Keratinocyte (primary cell): ENCODE measurements at regions not wholly inside any gene's neighbourhood (a gene's known extent, or its start where the extent isn't known, plus 50 kb on each side); places are given as distances from the start of the nearest gene placed in this dataset.

Experiments used
- DNase-seq: peaks from one replicate; pipeline ENCODE4 v3.0.0-alpha.2; 2011; ENCODE audit warnings: low read depth, missing footprints, low spot score
- FAIRE-seq: peaks from 2 replicates; lab custom pipeline; 2011; peaks lifted over from hg19 to GRCh38; lab: Jason Lieb, UNC
- H2AFZ ChIP-seq: 2 replicates; pipeline ENCODE4 v1.6.0; 2012; ENCODE audit warnings: low read length, control low read depth, inconsistent platforms; ENCODE audit not compliant: control insufficient read depth
- H3K27ac ChIP-seq: 2 replicates; pipeline ENCODE4 v1.5.1; 2011; ENCODE audit warnings: low read length; ENCODE audit not compliant: control insufficient read depth, insufficient read depth
- H3K27me3 ChIP-seq: 3 replicates; pipeline ENCODE4 v1.6.0; 2011; ENCODE audit warnings: low read length; ENCODE audit not compliant: control insufficient read depth, insufficient read depth; ENCODE audit errors: extremely low read depth
- H3K36me3 ChIP-seq, 2 experiments: 2 replicates in 1 of 2; 3 replicates in 1 of 2; pipeline ENCODE4 v1.5.1; 2011; ENCODE audit warnings: low read length in 2 of 2, mild to moderate bottlenecking in 1 of 2; ENCODE audit not compliant: control insufficient read depth in 2 of 2, insufficient read depth in 2 of 2; ENCODE audit errors: extremely low read depth in 1 of 2
- H3K4me1 ChIP-seq: 3 replicates; pipeline ENCODE4 v1.5.1; 2011; ENCODE audit warnings: low read length; ENCODE audit not compliant: control insufficient read depth, insufficient read depth; ENCODE audit errors: extremely low read depth
- H3K4me2 ChIP-seq: 3 replicates; pipeline ENCODE4 v1.6.0; 2011; ENCODE audit warnings: low read depth, low read length; ENCODE audit not compliant: control insufficient read depth, insufficient read depth; ENCODE audit errors: extremely low read depth
- H3K4me3 ChIP-seq, 3 experiments: fragments of 200-600 bp in 1 of 3; sonication (generic) in 1 of 3; 2 replicates in 2 of 3; 3 replicates in 1 of 3; pipeline ENCODE4 v1.5.1; 2011 to 2016; ENCODE audit warnings: low read length in 3 of 3, mild to moderate bottlenecking in 3 of 3, control low read depth in 2 of 3, inconsistent platforms in 1 of 3, low read depth in 1 of 3, mixed read lengths in 1 of 3, mixed run types in 1 of 3, moderate library complexity in 1 of 3; ENCODE audit not compliant: control insufficient read depth in 2 of 3, insufficient read depth in 2 of 3; ENCODE audit errors: extremely low read depth in 1 of 3
- H3K79me2 ChIP-seq: 2 replicates; pipeline ENCODE4 v1.6.0; 2012; ENCODE audit warnings: low read length; ENCODE audit not compliant: control insufficient read depth, insufficient read depth
- H3K9ac ChIP-seq: 3 replicates; pipeline ENCODE4 v1.6.0; 2011; ENCODE audit warnings: low read length; ENCODE audit not compliant: control insufficient read depth, insufficient read depth; ENCODE audit errors: extremely low read depth
- H3K9me1 ChIP-seq: 3 replicates; pipeline ENCODE4 v1.6.0; 2011; ENCODE audit warnings: low read length; ENCODE audit not compliant: control insufficient read depth, insufficient read depth; ENCODE audit errors: extremely low read depth
- H3K9me3 ChIP-seq: 2 replicates; pipeline ENCODE4 v1.5.1; 2012; ENCODE audit warnings: low read depth, low read length; ENCODE audit not compliant: control insufficient read depth
- H4K20me1 ChIP-seq: 3 replicates; pipeline ENCODE4 v1.6.0; 2011; ENCODE audit warnings: low read length; ENCODE audit not compliant: control insufficient read depth, insufficient read depth; ENCODE audit errors: extremely low read depth
- EZH2 ChIP-seq: IDR thresholded peaks from one replicate; pipeline ENCODE4 v1.6.1; 2012; ENCODE audit warnings: inconsistent platforms, mild to moderate bottlenecking, low read length, moderate library complexity
- dilution Hi-C: fragments of 300-500 bp; cut with MboI; formaldehyde crosslinking; loops from one replicate; pipeline ENCODE4 v1.7.0; 2020; ENCODE audit warnings: low sequenced_read_pairs; ENCODE audit not compliant: extremely low pct_ligation_motif_present
- TF ChIP-seq, protein P1 (sequence below), 3 experiments: IDR thresholded peaks in 1 of 3; conservative IDR thresholded peaks in 1 of 3; optimal IDR thresholded peaks in 1 of 3; 2 replicates in 2 of 3; 3 replicates in 1 of 3; pipeline versions ENCODE3 to v1.5.1; 2011; ENCODE audit warnings: low read length in 3 of 3, mild to moderate bottlenecking in 3 of 3, moderate library complexity in 2 of 3, control low read depth in 1 of 3, inconsistent platforms in 1 of 3; ENCODE audit not compliant: insufficient read depth in 2 of 3; ENCODE audit errors: extremely low read depth in 1 of 3

DNA sequence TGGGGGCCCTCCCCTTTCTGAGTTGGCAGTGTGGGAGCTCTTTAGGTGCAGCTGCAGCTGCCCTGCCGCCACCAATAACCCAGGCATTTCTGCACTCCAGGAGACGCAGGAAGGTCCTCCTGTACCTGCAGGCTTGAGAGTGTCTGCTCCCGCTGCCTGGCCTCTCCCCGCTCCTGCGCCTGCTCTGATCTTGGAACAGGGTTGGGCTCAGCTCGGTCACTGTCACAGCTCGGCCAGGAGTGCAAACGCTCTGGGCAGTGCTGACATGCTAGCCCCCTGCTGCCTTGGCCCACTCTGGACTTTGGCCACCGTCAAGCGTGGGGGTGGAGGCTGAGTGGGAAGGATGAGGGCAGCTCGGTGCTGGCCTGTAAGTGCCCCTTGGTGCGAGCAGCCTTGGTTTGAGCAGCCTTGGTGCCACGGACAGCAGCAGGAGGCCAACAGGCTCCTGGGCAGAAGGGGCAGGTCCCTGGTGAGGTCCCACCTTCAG lies 738.1 kb upstream of the GJE1 start:
- Histone ChIP-seq H3K4me1 (no peaks in the 10 kb centered on the region), H3K79me2 (no peaks in the 10 kb centered on the region), H4K20me1 (no peaks in the 10 kb centered on the region), H3K27me3 (no peaks in the 10 kb centered on the region), H3K27ac (no peak overlapping the region), H3K9me1 (no peaks in the 10 kb centered on the region), H3K4me2 (no peak overlapping the region), H3K9ac (no peak overlapping the region), H2AFZ (no peak overlapping the region), H3K36me3 (no peaks in the 10 kb centered on the region), H3K4me3 (no peak overlapping the region), H3K9me3 (no peaks in the 10 kb centered on the region)
- DNase-seq (no peak), FAIRE-seq (no peak)
- TF ChIP-seq, protein P1, sequence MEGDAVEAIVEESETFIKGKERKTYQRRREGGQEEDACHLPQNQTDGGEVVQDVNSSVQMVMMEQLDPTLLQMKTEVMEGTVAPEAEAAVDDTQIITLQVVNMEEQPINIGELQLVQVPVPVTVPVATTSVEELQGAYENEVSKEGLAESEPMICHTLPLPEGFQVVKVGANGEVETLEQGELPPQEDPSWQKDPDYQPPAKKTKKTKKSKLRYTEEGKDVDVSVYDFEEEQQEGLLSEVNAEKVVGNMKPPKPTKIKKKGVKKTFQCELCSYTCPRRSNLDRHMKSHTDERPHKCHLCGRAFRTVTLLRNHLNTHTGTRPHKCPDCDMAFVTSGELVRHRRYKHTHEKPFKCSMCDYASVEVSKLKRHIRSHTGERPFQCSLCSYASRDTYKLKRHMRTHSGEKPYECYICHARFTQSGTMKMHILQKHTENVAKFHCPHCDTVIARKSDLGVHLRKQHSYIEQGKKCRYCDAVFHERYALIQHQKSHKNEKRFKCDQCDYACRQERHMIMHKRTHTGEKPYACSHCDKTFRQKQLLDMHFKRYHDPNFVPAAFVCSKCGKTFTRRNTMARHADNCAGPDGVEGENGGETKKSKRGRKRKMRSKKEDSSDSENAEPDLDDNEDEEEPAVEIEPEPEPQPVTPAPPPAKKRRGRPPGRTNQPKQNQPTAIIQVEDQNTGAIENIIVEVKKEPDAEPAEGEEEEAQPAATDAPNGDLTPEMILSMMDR (optimal IDR thresholded peaks at IDR 0.05 in 1 of 3, IDR thresholded peaks at IDR 0.05 in 1 of 3, conservative IDR thresholded peaks at IDR 0.05 in 1 of 3; ENCODE audit: extremely low read depth in 1 of 3, insufficient read depth in 2 of 3, low read length in 3 of 3), result no peak
- TF ChIP-seq EZH2, result no peak
- dilution Hi-C loops, result no loop called here

DNA sequence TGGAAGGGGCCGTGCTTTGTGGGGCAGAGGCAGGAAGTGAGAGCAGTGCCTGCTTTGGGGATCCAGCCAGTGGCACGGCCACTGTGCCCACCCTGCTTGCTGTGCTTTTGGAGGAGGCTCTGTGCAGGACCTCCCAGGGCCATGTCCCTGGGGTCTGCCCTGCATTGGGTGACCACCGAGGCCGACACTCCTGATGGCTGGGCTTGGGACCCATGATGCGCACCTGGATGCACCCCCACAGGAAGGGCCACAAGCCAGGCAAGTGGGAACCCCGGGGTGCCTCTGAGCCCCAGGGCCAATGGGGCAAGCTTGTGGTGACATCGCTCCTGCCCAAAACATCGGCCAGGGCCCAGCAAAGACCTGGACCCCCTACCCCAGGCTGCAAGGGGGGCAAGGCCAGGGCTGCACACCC lies 738.6 kb upstream of the GJE1 start:
- Histone ChIP-seq H3K4me3 (no peak overlapping the region), H3K4me1 (no peaks in the 10 kb centered on the region), H3K4me2 (no peak overlapping the region), H3K79me2 (no peaks in the 10 kb centered on the region), H3K9ac (no peak overlapping the region), H4K20me1 (no peaks in the 10 kb centered on the region), H2AFZ (no peak overlapping the region), H3K9me3 (no peaks in the 10 kb centered on the region), H3K27ac (no peak overlapping the region), H3K27me3 (no peaks in the 10 kb centered on the region), H3K36me3 (no peaks in the 10 kb centered on the region), H3K9me1 (no peaks in the 10 kb centered on the region)
- no peak for DNase-seq
- dilution Hi-C loops, result no loop called here
- FAIRE-seq, result no peak
- TF ChIP-seq EZH2, result no peak
- TF ChIP-seq, protein P1 (optimal IDR thresholded peaks at IDR 0.05 in 1 of 3, IDR thresholded peaks at IDR 0.05 in 1 of 3, conservative IDR thresholded peaks at IDR 0.05 in 1 of 3; ENCODE audit: extremely low read depth in 1 of 3, insufficient read depth in 2 of 3, low read length in 3 of 3), result no peak
